ENCODE measurements at regions not wholly inside any gene's neighbourhood (a gene's known extent, or its start where the extent isn't known, plus 50 kb on each side); places are given as distances from the start of the nearest gene placed in this dataset.

- Histone ChIP-seq H2AFZ (ENCODE audit: low read depth, low read length) (no peak overlapping the region), H3K79me1 (replicated peaks; ENCODE audit: low read length, poor library complexity, severe bottlenecking) (no peaks in the 10 kb centered on the region), H2AK5ac (ENCODE audit: low read length, severe bottlenecking) (no peak overlapping the region), H2BK120ac (ENCODE audit: low read depth, low read length) (no peak overlapping the region), H4K8ac (ENCODE audit: low read length) (no peak overlapping the region), H3K36me3 (ENCODE audit: control insufficient read depth in 1 of 2, insufficient read depth in 2 of 2, low read depth in 1 of 2, low read length in 2 of 2) (no peaks in the 10 kb centered on the region), H2BK12ac (ENCODE audit: low read length in 2 of 2) (no peak overlapping the region), H3K4me1 (ENCODE audit: control insufficient read depth, insufficient read depth, low read depth, low read length) (peaks cover 2% of the 10 kb centered on the region), H3K4me2 (ENCODE audit: low read length, poor library complexity, severe bottlenecking) (no peak overlapping the region), H3K27ac (ENCODE audit: low read length, poor library complexity, severe bottlenecking) (no peak overlapping the region), H3K4me3 (ENCODE audit: insufficient read depth in 1 of 2, low read depth in 1 of 2, low read length in 2 of 2) (no peak overlapping the region), H3K9me3 (ENCODE audit: control insufficient read depth, low read length) (peaks cover 3% of the 10 kb centered on the region), H4K91ac (ENCODE audit: low read length) (no peak overlapping the region), H3K9ac (ENCODE audit: low read length) (no peak overlapping the region), H2BK15ac (ENCODE audit: low read depth, poor library complexity, severe bottlenecking) (no peak overlapping the region), H3K18ac (ENCODE audit: low read depth in 1 of 2, low read length in 2 of 2) (no peak overlapping the region), H3K14ac (ENCODE audit: low read length in 2 of 2) (no peak overlapping the region), H3K27me3 (ENCODE audit: control insufficient read depth in 1 of 2, insufficient read depth in 1 of 2, low read length in 2 of 2) (peaks cover 7 to 62% of the 10 kb centered on the region in 2 experiments), H3K4ac (ENCODE audit: low read depth in 1 of 2, low read length in 2 of 2) (no peak overlapping the region), H3K23ac (ENCODE audit: low read length in 2 of 2) (no peak overlapping the region), H2BK5ac (ENCODE audit: low read depth, low read length, poor library complexity, severe bottlenecking) (no peak overlapping the region)
- 92% methylated on average over 4 of the region's 4 CpGs for WGBS
- no peak for DNase-seq
Measured at GRCh38 chr5:133741396-133741795, 129.1 kb upstream of the FSTL4 start.

- H3K9me3 ChIP-seq (ENCODE audit: control insufficient read depth, low read length): peaks cover 3% of the 10 kb centered on the region
- H3K27me3 ChIP-seq (ENCODE audit: control insufficient read depth in 1 of 2, insufficient read depth in 1 of 2, low read length in 2 of 2): peaks cover 7 to 53% of the 10 kb centered on the region in 2 experiments
- H4K8ac ChIP-seq (ENCODE audit: low read length): no peak overlapping the region
- peaks cover 2% of the 10 kb centered on the region for H3K4me1 ChIP-seq (ENCODE audit: control insufficient read depth, insufficient read depth, low read depth, low read length)
- H2BK15ac ChIP-seq (ENCODE audit: low read depth, poor library complexity, severe bottlenecking): no peak overlapping the region
- H2BK12ac ChIP-seq (ENCODE audit: low read length in 2 of 2): no peak overlapping the region
- H2BK5ac ChIP-seq (ENCODE audit: low read depth, low read length, poor library complexity, severe bottlenecking): no peak overlapping the region
- H3K23ac ChIP-seq (ENCODE audit: low read length in 2 of 2): no peak overlapping the region
- H4K91ac ChIP-seq (ENCODE audit: low read length): no peak overlapping the region
- no peak overlapping the region for H3K9ac ChIP-seq (ENCODE audit: low read length)
- DNase-seq: no peak
- no peak overlapping the region for H3K4me2 ChIP-seq (ENCODE audit: low read length, poor library complexity, severe bottlenecking)
- H2AFZ ChIP-seq (ENCODE audit: low read depth, low read length): no peak overlapping the region
- H2AK5ac ChIP-seq (ENCODE audit: low read length, severe bottlenecking): no peak overlapping the region
- no peak overlapping the region for H2BK120ac ChIP-seq (ENCODE audit: low read depth, low read length)
- H3K79me1 ChIP-seq (replicated peaks; ENCODE audit: low read length, poor library complexity, severe bottlenecking): no peaks in the 10 kb centered on the region
- no peak overlapping the region for H3K14ac ChIP-seq (ENCODE audit: low read length in 2 of 2)
- H3K27ac ChIP-seq (ENCODE audit: low read length, poor library complexity, severe bottlenecking): no peak overlapping the region
- H3K18ac ChIP-seq (ENCODE audit: low read depth in 1 of 2, low read length in 2 of 2): no peak overlapping the region
- H3K4ac ChIP-seq (ENCODE audit: low read depth in 1 of 2, low read length in 2 of 2): no peak overlapping the region
- H3K36me3 ChIP-seq (ENCODE audit: control insufficient read depth in 1 of 2, insufficient read depth in 2 of 2, low read depth in 1 of 2, low read length in 2 of 2): no peaks in the 10 kb centered on the region
- WGBS: 87% methylated on average over 10 of the region's 10 CpGs
- H3K4me3 ChIP-seq (ENCODE audit: insufficient read depth in 1 of 2, low read depth in 1 of 2, low read length in 2 of 2): no peak overlapping the region
Measured at GRCh38 chr5:133739181-133739780, 126.9 kb upstream of the FSTL4 start.

- no peak overlapping the region for H3K14ac ChIP-seq (ENCODE audit: low read length in 2 of 2)
- no peak for DNase-seq
- no peak overlapping the region for H3K18ac ChIP-seq (ENCODE audit: low read depth in 1 of 2, low read length in 2 of 2)
- no peaks in the 10 kb centered on the region for H3K79me1 ChIP-seq (replicated peaks; ENCODE audit: low read length, poor library complexity, severe bottlenecking)
- 66% methylated on average over 4 of the region's 4 CpGs for WGBS
- no peak overlapping the region for H4K91ac ChIP-seq (ENCODE audit: low read length)
- no peak overlapping the region for H3K4ac ChIP-seq (ENCODE audit: low read depth in 1 of 2, low read length in 2 of 2)
- no peak overlapping the region for H2BK5ac ChIP-seq (ENCODE audit: low read depth, low read length, poor library complexity, severe bottlenecking)
- H3K9ac ChIP-seq (ENCODE audit: low read length): no peak overlapping the region
- H3K4me2 ChIP-seq (ENCODE audit: low read length, poor library complexity, severe bottlenecking): no peak overlapping the region
- no peak overlapping the region for H3K27ac ChIP-seq (ENCODE audit: low read length, poor library complexity, severe bottlenecking)
- no peak overlapping the region for H3K23ac ChIP-seq (ENCODE audit: low read length in 2 of 2)
- peaks cover 3% of the 10 kb centered on the region for H3K9me3 ChIP-seq (ENCODE audit: control insufficient read depth, low read length)
- no peak overlapping the region for H2AK5ac ChIP-seq (ENCODE audit: low read length, severe bottlenecking)
- H3K36me3 ChIP-seq (ENCODE audit: control insufficient read depth in 1 of 2, insufficient read depth in 2 of 2, low read depth in 1 of 2, low read length in 2 of 2): no peaks in the 10 kb centered on the region
- H3K4me1 ChIP-seq (ENCODE audit: control insufficient read depth, insufficient read depth, low read depth, low read length): peaks cover 2% of the 10 kb centered on the region
- H4K8ac ChIP-seq (ENCODE audit: low read length): no peak overlapping the region
- H2AFZ ChIP-seq (ENCODE audit: low read depth, low read length): no peak overlapping the region
- no peak overlapping the region for H3K4me3 ChIP-seq (ENCODE audit: insufficient read depth in 1 of 2, low read depth in 1 of 2, low read length in 2 of 2)
- peaks cover 7 to 48% of the 10 kb centered on the region in 2 experiments for H3K27me3 ChIP-seq (ENCODE audit: control insufficient read depth in 1 of 2, insufficient read depth in 1 of 2, low read length in 2 of 2)
- H2BK12ac ChIP-seq (ENCODE audit: low read length in 2 of 2): no peak overlapping the region
- no peak overlapping the region for H2BK120ac ChIP-seq (ENCODE audit: low read depth, low read length)
- H2BK15ac ChIP-seq (ENCODE audit: low read depth, poor library complexity, severe bottlenecking): no peak overlapping the region
Measured at GRCh38 chr5:133738271-133738670, 125.9 kb upstream of the FSTL4 start.

- Histone ChIP-seq H2BK120ac (ENCODE audit: low read depth, low read length) (no peak overlapping the region), H3K79me1 (replicated peaks; ENCODE audit: low read length, poor library complexity, severe bottlenecking) (no peaks in the 10 kb centered on the region)
- WGBS: 71% methylated on average over 5 of the region's 5 CpGs
Measured at GRCh38 chr5:133736512-133736911, 124.2 kb upstream of the FSTL4 start.

More at GRCh38 chr5:133736512-133736911, 124.2 kb upstream of the FSTL4 start:
- no peak overlapping the region for H2BK15ac ChIP-seq (ENCODE audit: low read depth, poor library complexity, severe bottlenecking)
- no peak overlapping the region for H3K18ac ChIP-seq (ENCODE audit: low read depth in 1 of 2, low read length in 2 of 2)
- H4K91ac ChIP-seq (ENCODE audit: low read length): peak overlapping the region; percentile 35
- H3K27me3 ChIP-seq (ENCODE audit: control insufficient read depth in 1 of 2, insufficient read depth in 1 of 2, low read length in 2 of 2): peaks cover 4 to 38% of the 10 kb centered on the region in 2 experiments
- H3K14ac ChIP-seq (ENCODE audit: low read length in 2 of 2): peak overlapping the region in 1 of 2 experiments; percentile 13
- H3K4ac ChIP-seq (ENCODE audit: low read depth in 1 of 2, low read length in 2 of 2): no peak overlapping the region
- no peak overlapping the region for H2BK5ac ChIP-seq (ENCODE audit: low read depth, low read length, poor library complexity, severe bottlenecking)
- no peak overlapping the region for H3K27ac ChIP-seq (ENCODE audit: low read length, poor library complexity, severe bottlenecking)
- H3K4me1 ChIP-seq (ENCODE audit: control insufficient read depth, insufficient read depth, low read depth, low read length): peaks cover 2% of the 10 kb centered on the region
- no peak overlapping the region for H2BK12ac ChIP-seq (ENCODE audit: low read length in 2 of 2)
- no peak overlapping the region for H3K4me3 ChIP-seq (ENCODE audit: insufficient read depth in 1 of 2, low read depth in 1 of 2, low read length in 2 of 2)
- no peaks in the 10 kb centered on the region for H3K9me3 ChIP-seq (ENCODE audit: control insufficient read depth, low read length)
- no peak overlapping the region for H3K23ac ChIP-seq (ENCODE audit: low read length in 2 of 2)
- H2AK5ac ChIP-seq (ENCODE audit: low read length, severe bottlenecking): no peak overlapping the region
- no peak for DNase-seq
- no peak overlapping the region for H3K4me2 ChIP-seq (ENCODE audit: low read length, poor library complexity, severe bottlenecking)
- H3K9ac ChIP-seq (ENCODE audit: low read length): no peak overlapping the region
- no peak overlapping the region for H4K8ac ChIP-seq (ENCODE audit: low read length)
- no peaks in the 10 kb centered on the region for H3K36me3 ChIP-seq (ENCODE audit: control insufficient read depth in 1 of 2, insufficient read depth in 2 of 2, low read depth in 1 of 2, low read length in 2 of 2)
- no peak overlapping the region for H2AFZ ChIP-seq (ENCODE audit: low read depth, low read length)
